Testis (tissue), 2 donors: ENCODE measurements at regions not wholly inside any gene's neighbourhood (a gene's known extent, or its start where the extent isn't known, plus 50 kb on each side); places are given as distances from the start of the nearest gene placed in this dataset.

Source experiments
- DNase-seq: peaks from one replicate; pipeline ENCODE4 v3.0.0-alpha.2; 2019
- H3K27ac ChIP-seq, 2 donors: fragments of 200-600 bp; sonication (generic); one replicate each; pipeline ENCODE4 v1.5.1; 2019
- H3K27me3 ChIP-seq: fragments of 200-600 bp; sonication (generic); one replicate; pipeline ENCODE4 v1.5.1; 2019
- H3K36me3 ChIP-seq: fragments of 200-600 bp; sonication (generic); one replicate; pipeline ENCODE4 v1.5.1; 2017; ENCODE audit warnings: low read depth; ENCODE audit errors: missing control alignments
- H3K4me1 ChIP-seq: fragments of 200-600 bp; sonication (generic); one replicate; pipeline ENCODE4 v1.5.1; 2019
- H3K4me3 ChIP-seq, 2 donors: fragments of 200-600 bp; sonication (generic); one replicate each; pipeline ENCODE4 v1.5.1; 2017 to 2019
- H3K9me3 ChIP-seq: fragments of 200-600 bp; sonication (generic); one replicate; pipeline ENCODE4 v1.5.1; 2017
- POLR2A ChIP-seq: fragments of 450-650 bp; IDR thresholded peaks from one replicate; pipeline ENCODE4 v1.6.1; 2017; ENCODE audit warnings: antibody characterized with exemption, mild to moderate bottlenecking, moderate library complexity
- WGBS, 2 donors: methylation state at CpG; one replicate each; pipeline ENCODE4 v1.1.5; 2018; 5-methylcytosine and 5-hydroxymethylcytosine counted together
- intact Hi-C: fragments of 100-400 bp; cut with DNase I; formaldehyde crosslinking; loops from one replicate; pipeline ENCODE4 v1.15.1; 2023; ENCODE audit warnings: low total_unique reads
- TF ChIP-seq, protein P1 (sequence below), 3 experiments: fragments of 450-650 bp in 2 of 3; fragments of 200-600 bp in 1 of 3; sonication (generic) in 1 of 3; IDR thresholded peaks; one replicate each; pipeline ENCODE4 v1.5.1; 2016 to 2019; ENCODE audit warnings: antibody characterized with exemption in 3 of 3, mild to moderate bottlenecking in 2 of 3, moderate library complexity in 1 of 3

DNA sequence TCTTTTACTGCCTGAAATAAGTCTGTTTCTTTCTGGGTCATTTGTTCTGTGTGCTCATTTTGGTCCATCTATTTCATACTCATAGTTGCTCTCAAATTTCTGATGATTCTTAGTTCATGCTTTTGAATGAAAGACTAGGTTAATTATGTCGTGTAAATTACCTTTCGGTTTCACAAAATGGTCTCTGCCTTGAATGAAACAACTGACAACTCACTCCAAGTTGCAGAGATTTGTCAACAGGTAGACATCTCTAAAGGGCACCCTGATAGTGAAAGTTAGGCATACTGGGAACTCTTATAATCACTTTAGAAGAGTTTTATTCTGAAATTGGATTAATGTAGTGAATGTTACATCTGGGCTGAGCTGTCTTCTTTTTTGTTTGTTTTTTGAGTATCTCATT is 726.9 kb downstream of the PDHA2 start:
- Histone ChIP-seq H3K4me1 (no peaks in the 10 kb centered on the region), H3K4me3 (no peak overlapping the region), H3K27ac (no peak overlapping the region), H3K27me3 (no peaks in the 10 kb centered on the region), H3K9me3 (no peaks in the 10 kb centered on the region), H3K36me3 (no peaks in the 10 kb centered on the region)
- 85% methylated on average over 2 of the region's 2 CpGs for WGBS, 2 donors
- intact Hi-C loops: no loop called here
- TF ChIP-seq, protein P1, sequence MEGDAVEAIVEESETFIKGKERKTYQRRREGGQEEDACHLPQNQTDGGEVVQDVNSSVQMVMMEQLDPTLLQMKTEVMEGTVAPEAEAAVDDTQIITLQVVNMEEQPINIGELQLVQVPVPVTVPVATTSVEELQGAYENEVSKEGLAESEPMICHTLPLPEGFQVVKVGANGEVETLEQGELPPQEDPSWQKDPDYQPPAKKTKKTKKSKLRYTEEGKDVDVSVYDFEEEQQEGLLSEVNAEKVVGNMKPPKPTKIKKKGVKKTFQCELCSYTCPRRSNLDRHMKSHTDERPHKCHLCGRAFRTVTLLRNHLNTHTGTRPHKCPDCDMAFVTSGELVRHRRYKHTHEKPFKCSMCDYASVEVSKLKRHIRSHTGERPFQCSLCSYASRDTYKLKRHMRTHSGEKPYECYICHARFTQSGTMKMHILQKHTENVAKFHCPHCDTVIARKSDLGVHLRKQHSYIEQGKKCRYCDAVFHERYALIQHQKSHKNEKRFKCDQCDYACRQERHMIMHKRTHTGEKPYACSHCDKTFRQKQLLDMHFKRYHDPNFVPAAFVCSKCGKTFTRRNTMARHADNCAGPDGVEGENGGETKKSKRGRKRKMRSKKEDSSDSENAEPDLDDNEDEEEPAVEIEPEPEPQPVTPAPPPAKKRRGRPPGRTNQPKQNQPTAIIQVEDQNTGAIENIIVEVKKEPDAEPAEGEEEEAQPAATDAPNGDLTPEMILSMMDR (IDR thresholded peaks at IDR 0.05): no peak
- TF ChIP-seq POLR2A: no peak
- no peak for DNase-seq

DNA sequence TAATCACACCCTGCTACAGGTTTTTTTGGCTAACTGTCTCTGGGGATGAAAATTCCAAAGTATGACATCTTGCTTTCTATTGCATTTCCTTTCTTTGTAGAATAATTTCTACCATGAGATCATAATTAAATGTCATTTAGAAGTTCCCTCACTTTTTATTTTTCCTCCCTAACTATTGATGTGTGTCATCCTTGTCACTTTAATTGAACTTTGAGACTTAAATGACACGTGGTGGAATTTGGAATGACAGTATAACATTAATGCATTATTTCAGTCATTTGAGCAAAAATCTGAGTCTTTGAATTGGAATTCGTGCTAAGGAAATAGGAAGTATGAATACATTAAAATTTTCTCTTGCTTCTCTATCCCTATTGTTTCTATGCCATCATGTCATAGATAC is 745.4 kb downstream of the PDHA2 start:
- H3K27ac ChIP-seq: no peak overlapping the region
- no peak for DNase-seq
- H3K4me1 ChIP-seq: no peaks in the 10 kb centered on the region
- no peak overlapping the region for H3K4me3 ChIP-seq
- no peaks in the 10 kb centered on the region for H3K27me3 ChIP-seq
- 75 to 83% methylated on average over 2 of the region's 2 CpGs for WGBS, 2 donors
- H3K9me3 ChIP-seq: no peaks in the 10 kb centered on the region
- intact Hi-C loops: no loop called here
- no peak for TF ChIP-seq POLR2A
- TF ChIP-seq, protein P1 (IDR thresholded peaks at IDR 0.05): no peak
- no peaks in the 10 kb centered on the region for H3K36me3 ChIP-seq

DNA sequence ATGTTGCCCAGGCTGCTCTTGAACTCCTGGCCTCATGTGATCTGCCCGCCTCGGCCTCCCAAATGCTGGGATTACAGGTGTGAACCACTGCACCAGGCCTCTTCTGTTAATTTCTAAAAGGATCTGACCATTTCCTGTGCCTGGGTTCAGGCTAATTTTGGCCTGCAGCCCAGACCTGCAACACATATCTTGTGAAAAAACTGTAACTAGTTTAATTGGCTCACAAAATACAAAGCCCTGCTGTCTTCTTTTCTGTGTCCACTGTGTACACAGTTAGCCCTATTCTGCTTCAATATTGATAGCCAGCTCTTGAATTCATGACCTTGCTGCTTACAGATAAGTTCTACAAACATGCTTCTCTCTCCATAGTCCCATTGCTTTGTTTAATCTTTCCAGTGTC is 753.5 kb downstream of the PDHA2 start:
- peak; percentile 79 for DNase-seq
- Histone ChIP-seq H3K9me3 (no peaks in the 10 kb centered on the region), H3K4me3 (no peak overlapping the region), H3K36me3 (no peaks in the 10 kb centered on the region), H3K4me1 (no peaks in the 10 kb centered on the region), H3K27ac (peak overlapping the region in 1 of 2 donors; percentile 37), H3K27me3 (no peaks in the 10 kb centered on the region)
- WGBS, 2 donors: 72 to 89% methylated on average over 2 of the region's 2 CpGs
- intact Hi-C loops: no loop called here
- no peak for TF ChIP-seq POLR2A
- TF ChIP-seq, protein P1 (IDR thresholded peaks at IDR 0.05): no peak

DNA sequence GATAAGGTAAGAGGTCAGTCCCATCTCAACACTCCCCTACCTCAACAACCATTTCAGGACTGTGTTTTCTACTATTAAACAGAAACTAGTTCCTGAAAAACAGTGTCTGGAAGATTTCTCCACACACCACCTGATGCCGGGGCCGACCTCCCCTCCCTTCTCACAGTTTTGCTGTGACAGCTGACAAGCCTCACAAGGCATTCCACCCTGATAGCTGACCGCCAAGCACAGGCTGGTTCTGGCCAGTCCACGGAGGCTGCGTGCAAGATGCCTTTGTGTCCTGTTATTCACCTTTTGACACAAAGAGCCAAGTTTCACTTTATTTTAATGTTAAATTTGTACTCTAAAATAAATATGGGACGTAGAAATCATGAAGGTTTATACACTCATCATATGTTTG is 758.6 kb downstream of the PDHA2 start:
- intact Hi-C loops: no loop called here
- Histone ChIP-seq H3K27me3 (no peaks in the 10 kb centered on the region), H3K36me3 (no peaks in the 10 kb centered on the region), H3K4me1 (no peaks in the 10 kb centered on the region), H3K27ac (peak overlapping the region in 1 of 2 donors; percentile 54), H3K4me3 (no peak overlapping the region), H3K9me3 (no peaks in the 10 kb centered on the region)
- 17 to 21% methylated on average over 6 of the region's 6 CpGs for WGBS, 2 donors
- TF ChIP-seq, protein P1 (IDR thresholded peaks at IDR 0.05): no peak
- TF ChIP-seq POLR2A: no peak
- DNase-seq: peak; percentile 71

DNA sequence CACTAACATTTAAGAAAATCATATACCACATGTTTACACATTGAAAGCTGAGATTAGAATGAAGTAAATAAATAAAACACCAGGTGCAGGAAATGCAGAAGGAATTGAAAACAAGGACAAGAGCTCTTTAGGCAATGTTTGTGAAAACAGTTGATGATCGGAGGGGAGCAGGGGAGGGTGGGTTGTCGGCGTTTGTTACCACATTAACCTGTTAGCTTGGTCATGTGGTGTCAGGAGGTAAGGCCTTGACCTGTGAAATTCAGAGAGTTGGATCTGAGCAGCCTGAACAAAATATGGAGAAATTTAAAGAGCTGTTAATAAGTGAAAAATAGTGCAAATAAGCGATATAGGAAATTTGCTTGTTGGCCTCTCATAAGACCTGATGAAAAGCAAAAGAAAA is 759.9 kb downstream of the PDHA2 start:
- 70 to 78% methylated on average over 4 of the region's 4 CpGs for WGBS, 2 donors
- Histone ChIP-seq H3K4me3 (no peak overlapping the region), H3K27ac (no peak overlapping the region), H3K27me3 (no peaks in the 10 kb centered on the region), H3K4me1 (no peaks in the 10 kb centered on the region), H3K9me3 (no peaks in the 10 kb centered on the region), H3K36me3 (no peaks in the 10 kb centered on the region)
- intact Hi-C loops: no loop called here
- TF ChIP-seq, protein P1 (IDR thresholded peaks at IDR 0.05): no peak
- no peak for TF ChIP-seq POLR2A
- no peak for DNase-seq
